ENCODE measurements at regions not wholly inside any gene's neighbourhood (a gene's known extent, or its start where the extent isn't known, plus 50 kb on each side); places are given as distances from the start of the nearest gene placed in this dataset.

- TF ChIP-seq CTCF (IDR thresholded peaks at IDR 0.05; ENCODE audit: low read depth, low read length, missing input control) (no peak), MAX (IDR thresholded peaks at IDR 0.05) (no peak)
Observed at GRCh38 chr1:224519874-224520273, 85.3 kb upstream of the WDR26 start (continued).

GRCh38 chr1:224520808-224521207 is 86.2 kb upstream of the WDR26 start:
- no peaks in the 10 kb centered on the region for H3K9me3 ChIP-seq (ENCODE audit: control insufficient read depth in 4 of 4, low read length in 3 of 4)
- no peaks in the 10 kb centered on the region for H3K27me3 ChIP-seq (ENCODE audit: control insufficient read depth in 4 of 4, insufficient read depth in 4 of 4, low read length in 3 of 4)
- H3K4me3 ChIP-seq (ENCODE audit: low read depth in 1 of 3, low read length in 3 of 3), result no peak overlapping the region
- no peak overlapping the region for H3K27ac ChIP-seq (ENCODE audit: low read depth in 1 of 2, low read length in 2 of 2)
- no peak overlapping the region for H3K9ac ChIP-seq (ENCODE audit: low read depth in 1 of 2, low read length in 2 of 2)
- no peaks in the 10 kb centered on the region for H3K36me3 ChIP-seq (ENCODE audit: control insufficient read depth in 4 of 4, insufficient read depth in 3 of 4, low read depth in 1 of 4, low read length in 3 of 4)
- H3K4me1 ChIP-seq (ENCODE audit: control insufficient read depth in 4 of 4, insufficient read depth in 4 of 4, low read length in 3 of 4), result no peaks in the 10 kb centered on the region
- no peak for DNase-seq (ENCODE audit: low spot score)
- WGBS, result 89% methylated on average over 4 of the region's 4 CpGs
- no peak for TF ChIP-seq EGR1 (IDR thresholded peaks at IDR 0.05; ENCODE audit: low read depth in 2 of 2)
- TF ChIP-seq TAF1 (conservative IDR thresholded peaks at IDR 0.05), result no peak
- TF ChIP-seq FOXA2 (IDR thresholded peaks at IDR 0.05), result no peak
- no peak for TF ChIP-seq GABPA (IDR thresholded peaks at IDR 0.05 in 1 of 2, conservative IDR thresholded peaks at IDR 0.05 in 1 of 2)
- TF ChIP-seq CTCF (IDR thresholded peaks at IDR 0.05; ENCODE audit: low read depth, low read length, missing input control), result no peak
- no peak for TF ChIP-seq JUND (IDR thresholded peaks at IDR 0.05)
- TF ChIP-seq YY1 (IDR thresholded peaks at IDR 0.05), result no peak

- Histone ChIP-seq H3K36me3 (ENCODE audit: control insufficient read depth in 4 of 4, insufficient read depth in 3 of 4, low read depth in 1 of 4, low read length in 3 of 4) (no peaks in the 10 kb centered on the region), H3K27me3 (ENCODE audit: control insufficient read depth in 4 of 4, insufficient read depth in 4 of 4, low read length in 3 of 4) (no peaks in the 10 kb centered on the region), H3K4me3 (ENCODE audit: low read depth in 1 of 3, low read length in 3 of 3) (no peak overlapping the region), H3K27ac (ENCODE audit: low read depth in 1 of 2, low read length in 2 of 2) (no peak overlapping the region), H3K9me3 (ENCODE audit: control insufficient read depth in 4 of 4, low read length in 3 of 4) (no peaks in the 10 kb centered on the region), H3K4me1 (ENCODE audit: control insufficient read depth in 4 of 4, insufficient read depth in 4 of 4, low read length in 3 of 4) (no peaks in the 10 kb centered on the region), H3K9ac (ENCODE audit: low read depth in 1 of 2, low read length in 2 of 2) (no peak overlapping the region)
- WGBS, result 84% methylated on average over 3 of the region's 3 CpGs
- no peak for DNase-seq (ENCODE audit: low spot score)
- TF ChIP-seq ZBTB33 (IDR thresholded peaks at IDR 0.05) (no peak), MAX (IDR thresholded peaks at IDR 0.05) (no peak), TAF1 (conservative IDR thresholded peaks at IDR 0.05) (no peak), CTCF (IDR thresholded peaks at IDR 0.05; ENCODE audit: low read depth, low read length, missing input control) (no peak), JUND (IDR thresholded peaks at IDR 0.05) (no peak), SP1 (IDR thresholded peaks at IDR 0.05) (no peak), HNF4G (IDR thresholded peaks at IDR 0.05) (no peak), ATF3 (IDR thresholded peaks at IDR 0.05) (no peak), HNF4A (conservative IDR thresholded peaks at IDR 0.05) (no peak), FOXA1 (IDR thresholded peaks at IDR 0.05) (no peak), NR2F2 (IDR thresholded peaks at IDR 0.05) (no peak), RAD21 (IDR thresholded peaks at IDR 0.05) (no peak), YY1 (IDR thresholded peaks at IDR 0.05) (no peak), GABPA (IDR thresholded peaks at IDR 0.05 in 1 of 2, conservative IDR thresholded peaks at IDR 0.05 in 1 of 2) (no peak), FOXA2 (IDR thresholded peaks at IDR 0.05) (no peak)
Observed at GRCh38 chr1:224521904-224522734, 87.5 kb upstream of the WDR26 start.

Data from liver (tissue), 8 donors.